DOHH2 (cell line): ENCODE measurements at regions not wholly inside any gene's neighbourhood (a gene's known extent, or its start where the extent isn't known, plus 50 kb on each side); places are given as distances from the start of the nearest gene placed in this dataset.

Source experiments
- H3F3A ChIP-seq: fragments of 200-600 bp; sonication (generic), shearing (Covaris generic); 2 replicates; pipeline ENCODE4 v1.6.0; 2016; ENCODE audit warnings: antibody characterized with exemption, mild to moderate bottlenecking; ENCODE audit not compliant: control insufficient read depth, insufficient read depth
- H3K27ac ChIP-seq: fragments of 200-600 bp; sonication (generic); 2 replicates; pipeline ENCODE4 v1.5.1; 2014; ENCODE audit warnings: low read depth, mild to moderate bottlenecking, low read length, moderate library complexity
- H3K27me3 ChIP-seq: fragments of 200-600 bp; sonication (generic); 2 replicates; pipeline ENCODE4 v1.6.1; 2014; ENCODE audit warnings: mild to moderate bottlenecking, low read length, mixed read lengths; ENCODE audit not compliant: control insufficient read depth
- H3K36me3 ChIP-seq: fragments of 200-600 bp; sonication (generic); 2 replicates; pipeline ENCODE4 v1.6.1; 2014; ENCODE audit warnings: mild to moderate bottlenecking, low read length, moderate library complexity, mixed read lengths; ENCODE audit not compliant: control insufficient read depth
- H3K4me1 ChIP-seq: fragments of 200-600 bp; sonication (generic); 2 replicates; pipeline ENCODE4 v1.6.1; 2014; ENCODE audit warnings: mild to moderate bottlenecking, low read length, mixed read lengths; ENCODE audit not compliant: control insufficient read depth
- H3K4me2 ChIP-seq: fragments of 200-600 bp; sonication (generic); 2 replicates; pipeline ENCODE4 v1.6.0; 2014; ENCODE audit warnings: mild to moderate bottlenecking, low read length, moderate library complexity
- H3K4me3 ChIP-seq: fragments of 200-600 bp; sonication (generic); 2 replicates; pipeline ENCODE4 v1.5.1; 2014; ENCODE audit warnings: mild to moderate bottlenecking, low read length, mixed read lengths
- H3K79me2 ChIP-seq: fragments of 200-600 bp; sonication (generic); 2 replicates; pipeline ENCODE4 v1.6.1; 2014; ENCODE audit warnings: mild to moderate bottlenecking, low read length, mixed read lengths; ENCODE audit not compliant: control insufficient read depth
- H3K9me2 ChIP-seq: fragments of 200-600 bp; sonication (generic); replicated peaks from 2 replicates; pipeline ENCODE4 v1.6.1; 2014; ENCODE audit warnings: mild to moderate bottlenecking, low read length, mixed read lengths; ENCODE audit not compliant: control insufficient read depth
- H3K9me3 ChIP-seq: fragments of 200-600 bp; sonication (generic); 2 replicates; pipeline ENCODE4 v1.6.1; 2014; ENCODE audit warnings: antibody characterized with exemption, low read length, mixed read lengths; ENCODE audit not compliant: control insufficient read depth, insufficient read depth
- H4K20me1 ChIP-seq: fragments of 200-600 bp; sonication (generic); 2 replicates; pipeline ENCODE4 v1.6.0; 2014; ENCODE audit warnings: low read depth, mild to moderate bottlenecking, antibody characterized with exemption, low read length, moderate library complexity; ENCODE audit not compliant: control insufficient read depth, insufficient read depth
- EZH2phosphoT487 ChIP-seq: fragments of 200-600 bp; sonication (generic); IDR thresholded peaks from 2 replicates; pipeline ENCODE4 v1.6.1; 2017; ENCODE audit warnings: borderline replicate concordance, mild to moderate bottlenecking, antibody characterized with exemption, low read length, moderate library complexity, mixed read lengths
- TF ChIP-seq, protein P1 (sequence below): fragments of 200-600 bp; sonication (generic); IDR thresholded peaks from one replicate; pipeline ENCODE4 v1.5.1; 2014; ENCODE audit warnings: antibody characterized with exemption, mild to moderate bottlenecking, low read depth, low read length; ENCODE audit not compliant: poor library complexity, severe bottlenecking

DNA sequence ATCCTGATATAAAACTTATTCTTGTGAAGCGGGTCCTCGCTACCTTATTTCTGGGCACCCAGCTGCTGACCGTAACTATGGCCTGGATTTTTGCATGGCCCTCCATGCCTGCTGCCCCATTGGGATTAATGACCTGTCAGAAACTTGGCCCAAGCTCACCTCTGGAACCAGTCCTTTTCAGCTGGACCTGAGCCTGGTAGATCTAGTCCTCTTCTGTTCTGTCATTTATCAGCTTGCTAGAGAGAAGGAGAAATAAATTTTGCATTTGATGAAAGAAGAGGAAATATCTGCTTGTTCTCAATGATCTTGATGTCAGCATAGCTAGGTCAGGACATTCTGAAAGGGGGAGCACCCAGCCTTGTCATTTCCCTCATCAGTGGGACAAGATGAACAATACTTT is 387.8 kb upstream of the LARGE1 start:
- Histone ChIP-seq H3K9me3 (no peaks in the 10 kb centered on the region), H3K27ac (no peak overlapping the region), H3K79me2 (no peaks in the 10 kb centered on the region), H3K36me3 (no peaks in the 10 kb centered on the region), H3K9me2 (no peaks in the 10 kb centered on the region), H3K4me3 (no peak overlapping the region), H3K27me3 (no peaks in the 10 kb centered on the region), H3K4me1 (no peaks in the 10 kb centered on the region), H3K4me2 (no peak overlapping the region), H4K20me1 (no peaks in the 10 kb centered on the region), H3F3A (no peaks in the 10 kb centered on the region)
- TF ChIP-seq, protein P1, sequence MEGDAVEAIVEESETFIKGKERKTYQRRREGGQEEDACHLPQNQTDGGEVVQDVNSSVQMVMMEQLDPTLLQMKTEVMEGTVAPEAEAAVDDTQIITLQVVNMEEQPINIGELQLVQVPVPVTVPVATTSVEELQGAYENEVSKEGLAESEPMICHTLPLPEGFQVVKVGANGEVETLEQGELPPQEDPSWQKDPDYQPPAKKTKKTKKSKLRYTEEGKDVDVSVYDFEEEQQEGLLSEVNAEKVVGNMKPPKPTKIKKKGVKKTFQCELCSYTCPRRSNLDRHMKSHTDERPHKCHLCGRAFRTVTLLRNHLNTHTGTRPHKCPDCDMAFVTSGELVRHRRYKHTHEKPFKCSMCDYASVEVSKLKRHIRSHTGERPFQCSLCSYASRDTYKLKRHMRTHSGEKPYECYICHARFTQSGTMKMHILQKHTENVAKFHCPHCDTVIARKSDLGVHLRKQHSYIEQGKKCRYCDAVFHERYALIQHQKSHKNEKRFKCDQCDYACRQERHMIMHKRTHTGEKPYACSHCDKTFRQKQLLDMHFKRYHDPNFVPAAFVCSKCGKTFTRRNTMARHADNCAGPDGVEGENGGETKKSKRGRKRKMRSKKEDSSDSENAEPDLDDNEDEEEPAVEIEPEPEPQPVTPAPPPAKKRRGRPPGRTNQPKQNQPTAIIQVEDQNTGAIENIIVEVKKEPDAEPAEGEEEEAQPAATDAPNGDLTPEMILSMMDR: no peak
- TF ChIP-seq EZH2phosphoT487: no peak

DNA sequence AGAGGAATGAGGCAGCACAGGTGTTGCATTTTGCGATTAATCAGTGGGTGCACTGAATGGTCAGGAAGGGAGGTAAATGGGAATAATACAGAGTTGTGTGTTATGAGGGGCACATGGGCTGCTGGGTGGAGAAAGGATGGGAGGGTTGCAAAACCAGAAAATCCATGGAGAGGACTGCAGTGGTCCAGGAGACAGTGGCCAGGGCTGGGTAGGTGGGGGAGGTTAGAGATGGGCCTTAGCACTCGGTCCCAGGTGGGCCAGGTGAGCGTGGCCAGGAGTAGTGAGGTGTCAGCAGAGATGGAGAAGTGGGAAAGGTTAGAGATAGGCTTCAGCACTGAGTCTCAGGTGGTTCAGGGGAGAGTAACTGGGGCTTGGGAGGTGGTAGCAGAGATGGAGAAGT is 399.1 kb upstream of the LARGE1 start:
- no peaks in the 10 kb centered on the region for H3K79me2 ChIP-seq
- H3K4me3 ChIP-seq: no peak overlapping the region
- no peaks in the 10 kb centered on the region for H3K9me3 ChIP-seq
- no peaks in the 10 kb centered on the region for H3K4me1 ChIP-seq
- H3K36me3 ChIP-seq: no peaks in the 10 kb centered on the region
- H3K4me2 ChIP-seq: no peak overlapping the region
- H3K27ac ChIP-seq: no peak overlapping the region
- H3K27me3 ChIP-seq: no peaks in the 10 kb centered on the region
- H4K20me1 ChIP-seq: no peaks in the 10 kb centered on the region
- TF ChIP-seq, protein P1: no peak
- TF ChIP-seq EZH2phosphoT487: no peak
- no peaks in the 10 kb centered on the region for H3F3A ChIP-seq
- H3K9me2 ChIP-seq: no peaks in the 10 kb centered on the region

GRCh38 chr22:34324763-34325162 is 404.5 kb upstream of the LARGE1 start:
- H3K9me3 ChIP-seq: no peaks in the 10 kb centered on the region; the same call in 1 of the 2 replicates
- no peak overlapping the region for H3K4me3 ChIP-seq
- H3F3A ChIP-seq: no peaks in the 10 kb centered on the region
- H4K20me1 ChIP-seq: no peaks in the 10 kb centered on the region
- no peaks in the 10 kb centered on the region for H3K9me2 ChIP-seq
- no peak for TF ChIP-seq EZH2phosphoT487
- TF ChIP-seq, protein P1: no peak
- H3K27me3 ChIP-seq: no peaks in the 10 kb centered on the region
- no peaks in the 10 kb centered on the region for H3K79me2 ChIP-seq
- no peak overlapping the region for H3K4me2 ChIP-seq
- no peak overlapping the region for H3K27ac ChIP-seq
- no peaks in the 10 kb centered on the region for H3K36me3 ChIP-seq
- no peaks in the 10 kb centered on the region for H3K4me1 ChIP-seq

DNA sequence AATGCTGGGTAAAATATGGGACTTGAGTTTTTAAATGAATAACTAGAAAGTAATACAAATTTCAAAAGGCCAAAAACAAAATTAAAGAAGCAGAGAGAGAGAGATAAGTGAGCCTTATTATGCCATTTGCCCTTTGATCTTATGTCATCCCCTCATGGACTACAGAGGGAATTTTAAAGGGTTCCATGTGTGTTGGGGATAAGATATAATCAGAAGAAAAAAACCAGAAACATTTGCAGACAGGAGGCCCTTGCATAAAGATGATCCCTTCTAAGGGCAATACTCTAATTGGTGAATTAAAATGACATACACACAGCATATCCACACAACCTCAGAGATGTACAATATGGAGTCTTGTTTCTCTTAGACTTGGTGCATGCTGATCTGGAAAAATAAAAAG is 406.6 kb upstream of the LARGE1 start:
- TF ChIP-seq, protein P1: no peak
- no peak for TF ChIP-seq EZH2phosphoT487
- H3K9me2 ChIP-seq: no peaks in the 10 kb centered on the region
- H3K27me3 ChIP-seq: no peaks in the 10 kb centered on the region
- no peak overlapping the region for H3K4me3 ChIP-seq
- H3K27ac ChIP-seq: no peak overlapping the region
- H3K4me2 ChIP-seq: no peak overlapping the region
- no peaks in the 10 kb centered on the region for H3F3A ChIP-seq
- H3K4me1 ChIP-seq: no peaks in the 10 kb centered on the region
- H3K9me3 ChIP-seq: no peaks in the 10 kb centered on the region; the same call in 1 of the 2 replicates
- no peaks in the 10 kb centered on the region for H4K20me1 ChIP-seq
- no peaks in the 10 kb centered on the region for H3K36me3 ChIP-seq
- no peaks in the 10 kb centered on the region for H3K79me2 ChIP-seq
